ENCODE measurements at regions not wholly inside any gene's neighbourhood (a gene's known extent, or its start where the extent isn't known, plus 50 kb on each side); places are given as distances from the start of the nearest gene placed in this dataset.

GRCh38 chr15:37480482-37480881, 380.1 kb upstream of the MEIS2 start:
- TF ChIP-seq CTCF (conservative IDR thresholded peaks at IDR 0.05; ENCODE audit: low read depth in 2 of 2), result no peak
- TF ChIP-seq EZH2phosphoT487 (IDR thresholded peaks at IDR 0.05; ENCODE audit: unreplicated experiment), result no peak
- TF ChIP-seq JUNB (IDR thresholded peaks at IDR 0.05; ENCODE audit: unreplicated experiment), result no peak
- TF ChIP-seq EZH2 (IDR thresholded peaks at IDR 0.05; ENCODE audit: low read depth, unreplicated experiment), result no peak
- no peak for TF ChIP-seq ZNF331 (CRISPR knock-in tag; IDR thresholded peaks at IDR 0.05; ENCODE audit: low read depth)
- TF ChIP-seq ZNF114 (CRISPR knock-in tag; IDR thresholded peaks at IDR 0.05), result no peak
- TF ChIP-seq NANOG (IDR thresholded peaks at IDR 0.05; ENCODE audit: borderline replicate concordance), result no peak
- no peak for TF ChIP-seq CREB1 (CRISPR knock-in tag; IDR thresholded peaks at IDR 0.05; ENCODE audit: low read depth)
- TF ChIP-seq, protein P1, sequence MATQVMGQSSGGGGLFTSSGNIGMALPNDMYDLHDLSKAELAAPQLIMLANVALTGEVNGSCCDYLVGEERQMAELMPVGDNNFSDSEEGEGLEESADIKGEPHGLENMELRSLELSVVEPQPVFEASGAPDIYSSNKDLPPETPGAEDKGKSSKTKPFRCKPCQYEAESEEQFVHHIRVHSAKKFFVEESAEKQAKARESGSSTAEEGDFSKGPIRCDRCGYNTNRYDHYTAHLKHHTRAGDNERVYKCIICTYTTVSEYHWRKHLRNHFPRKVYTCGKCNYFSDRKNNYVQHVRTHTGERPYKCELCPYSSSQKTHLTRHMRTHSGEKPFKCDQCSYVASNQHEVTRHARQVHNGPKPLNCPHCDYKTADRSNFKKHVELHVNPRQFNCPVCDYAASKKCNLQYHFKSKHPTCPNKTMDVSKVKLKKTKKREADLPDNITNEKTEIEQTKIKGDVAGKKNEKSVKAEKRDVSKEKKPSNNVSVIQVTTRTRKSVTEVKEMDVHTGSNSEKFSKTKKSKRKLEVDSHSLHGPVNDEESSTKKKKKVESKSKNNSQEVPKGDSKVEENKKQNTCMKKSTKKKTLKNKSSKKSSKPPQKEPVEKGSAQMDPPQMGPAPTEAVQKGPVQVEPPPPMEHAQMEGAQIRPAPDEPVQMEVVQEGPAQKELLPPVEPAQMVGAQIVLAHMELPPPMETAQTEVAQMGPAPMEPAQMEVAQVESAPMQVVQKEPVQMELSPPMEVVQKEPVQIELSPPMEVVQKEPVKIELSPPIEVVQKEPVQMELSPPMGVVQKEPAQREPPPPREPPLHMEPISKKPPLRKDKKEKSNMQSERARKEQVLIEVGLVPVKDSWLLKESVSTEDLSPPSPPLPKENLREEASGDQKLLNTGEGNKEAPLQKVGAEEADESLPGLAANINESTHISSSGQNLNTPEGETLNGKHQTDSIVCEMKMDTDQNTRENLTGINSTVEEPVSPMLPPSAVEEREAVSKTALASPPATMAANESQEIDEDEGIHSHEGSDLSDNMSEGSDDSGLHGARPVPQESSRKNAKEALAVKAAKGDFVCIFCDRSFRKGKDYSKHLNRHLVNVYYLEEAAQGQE (IDR thresholded peaks at IDR 0.05; ENCODE audit: unreplicated experiment), result no peak
- TF ChIP-seq POLR2AphosphoS5 (IDR thresholded peaks at IDR 0.05; ENCODE audit: low read depth), result no peak
- TF ChIP-seq, protein P2, sequence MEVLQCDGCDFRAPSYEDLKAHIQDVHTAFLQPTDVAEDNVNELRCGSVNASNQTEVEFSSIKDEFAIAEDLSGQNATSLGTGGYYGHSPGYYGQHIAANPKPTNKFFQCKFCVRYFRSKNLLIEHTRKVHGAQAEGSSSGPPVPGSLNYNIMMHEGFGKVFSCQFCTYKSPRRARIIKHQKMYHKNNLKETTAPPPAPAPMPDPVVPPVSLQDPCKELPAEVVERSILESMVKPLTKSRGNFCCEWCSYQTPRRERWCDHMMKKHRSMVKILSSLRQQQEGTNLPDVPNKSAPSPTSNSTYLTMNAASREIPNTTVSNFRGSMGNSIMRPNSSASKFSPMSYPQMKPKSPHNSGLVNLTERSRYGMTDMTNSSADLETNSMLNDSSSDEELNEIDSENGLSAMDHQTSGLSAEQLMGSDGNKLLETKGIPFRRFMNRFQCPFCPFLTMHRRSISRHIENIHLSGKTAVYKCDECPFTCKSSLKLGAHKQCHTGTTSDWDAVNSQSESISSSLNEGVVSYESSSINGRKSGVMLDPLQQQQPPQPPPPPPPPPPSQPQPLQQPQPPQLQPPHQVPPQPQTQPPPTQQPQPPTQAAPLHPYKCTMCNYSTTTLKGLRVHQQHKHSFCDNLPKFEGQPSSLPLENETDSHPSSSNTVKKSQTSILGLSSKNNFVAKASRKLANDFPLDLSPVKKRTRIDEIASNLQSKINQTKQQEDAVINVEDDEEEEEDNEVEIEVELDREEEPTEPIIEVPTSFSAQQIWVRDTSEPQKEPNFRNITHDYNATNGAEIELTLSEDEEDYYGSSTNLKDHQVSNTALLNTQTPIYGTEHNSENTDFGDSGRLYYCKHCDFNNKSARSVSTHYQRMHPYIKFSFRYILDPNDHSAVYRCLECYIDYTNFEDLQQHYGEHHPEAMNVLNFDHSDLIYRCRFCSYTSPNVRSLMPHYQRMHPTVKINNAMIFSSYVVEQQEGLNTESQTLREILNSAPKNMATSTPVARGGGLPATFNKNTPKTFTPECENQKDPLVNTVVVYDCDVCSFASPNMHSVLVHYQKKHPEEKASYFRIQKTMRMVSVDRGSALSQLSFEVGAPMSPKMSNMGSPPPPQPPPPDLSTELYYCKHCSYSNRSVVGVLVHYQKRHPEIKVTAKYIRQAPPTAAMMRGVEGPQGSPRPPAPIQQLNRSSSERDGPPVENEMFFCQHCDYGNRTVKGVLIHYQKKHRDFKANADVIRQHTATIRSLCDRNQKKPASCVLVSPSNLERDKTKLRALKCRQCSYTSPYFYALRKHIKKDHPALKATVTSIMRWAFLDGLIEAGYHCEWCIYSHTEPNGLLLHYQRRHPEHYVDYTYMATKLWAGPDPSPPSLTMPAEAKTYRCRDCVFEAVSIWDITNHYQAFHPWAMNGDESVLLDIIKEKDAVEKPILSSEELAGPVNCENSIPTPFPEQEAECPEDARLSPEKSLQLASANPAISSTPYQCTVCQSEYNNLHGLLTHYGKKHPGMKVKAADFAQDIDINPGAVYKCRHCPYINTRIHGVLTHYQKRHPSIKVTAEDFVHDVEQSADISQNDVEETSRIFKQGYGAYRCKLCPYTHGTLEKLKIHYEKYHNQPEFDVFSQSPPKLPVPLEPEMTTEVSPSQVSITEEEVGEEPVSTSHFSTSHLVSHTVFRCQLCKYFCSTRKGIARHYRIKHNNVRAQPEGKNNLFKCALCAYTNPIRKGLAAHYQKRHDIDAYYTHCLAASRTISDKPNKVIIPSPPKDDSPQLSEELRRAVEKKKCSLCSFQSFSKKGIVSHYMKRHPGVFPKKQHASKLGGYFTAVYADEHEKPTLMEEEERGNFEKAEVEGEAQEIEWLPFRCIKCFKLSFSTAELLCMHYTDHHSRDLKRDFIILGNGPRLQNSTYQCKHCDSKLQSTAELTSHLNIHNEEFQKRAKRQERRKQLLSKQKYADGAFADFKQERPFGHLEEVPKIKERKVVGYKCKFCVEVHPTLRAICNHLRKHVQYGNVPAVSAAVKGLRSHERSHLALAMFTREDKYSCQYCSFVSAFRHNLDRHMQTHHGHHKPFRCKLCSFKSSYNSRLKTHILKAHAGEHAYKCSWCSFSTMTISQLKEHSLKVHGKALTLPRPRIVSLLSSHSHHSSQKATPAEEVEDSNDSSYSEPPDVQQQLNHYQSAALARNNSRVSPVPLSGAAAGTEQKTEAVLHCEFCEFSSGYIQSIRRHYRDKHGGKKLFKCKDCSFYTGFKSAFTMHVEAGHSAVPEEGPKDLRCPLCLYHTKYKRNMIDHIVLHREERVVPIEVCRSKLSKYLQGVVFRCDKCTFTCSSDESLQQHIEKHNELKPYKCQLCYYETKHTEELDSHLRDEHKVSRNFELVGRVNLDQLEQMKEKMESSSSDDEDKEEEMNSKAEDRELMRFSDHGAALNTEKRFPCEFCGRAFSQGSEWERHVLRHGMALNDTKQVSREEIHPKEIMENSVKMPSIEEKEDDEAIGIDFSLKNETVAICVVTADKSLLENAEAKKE (CRISPR knock-in tag; IDR thresholded peaks at IDR 0.05), result no peak

Data from GM23338 (cell line).